ENCODE measurements at regions not wholly inside any gene's neighbourhood (a gene's known extent, or its start where the extent isn't known, plus 50 kb on each side); places are given as distances from the start of the nearest gene placed in this dataset.
"Not testable (repeated sequence)": the region's sequence is repeated elsewhere in the genome, so short reads cannot be mapped to it uniquely, and the experiment has no call there.

GRCh38 chr6:113724927-113725326, 132.2 kb upstream of the MARCKS start:
- not testable (repeated sequence) for TF ChIP-seq CTCF (IDR thresholded peaks at IDR 0.05; ENCODE audit: low read length); EZH2 (optimal IDR thresholded peaks at IDR 0.05; ENCODE audit: low read depth, low read length); EZH2phosphoT487 (IDR thresholded peaks at IDR 0.05; ENCODE audit: low read length)

All from MM.1S (cell line).